ENCODE measurements at regions not wholly inside any gene's neighbourhood (a gene's known extent, or its start where the extent isn't known, plus 50 kb on each side); places are given as distances from the start of the nearest gene placed in this dataset.

GRCh38 chr1:47545912-47546483, 108.2 kb downstream of the FOXD2 start:
- TF ChIP-seq POLR2A (IDR thresholded peaks at IDR 0.05) = no peak
- TF ChIP-seq CTCF (IDR thresholded peaks at IDR 0.05 in 4 of 5, conservative IDR thresholded peaks at IDR 0.05 in 1 of 5) = no peak
